ENCODE measurements at regions not wholly inside any gene's neighbourhood (a gene's known extent, or its start where the extent isn't known, plus 50 kb on each side); places are given as distances from the start of the nearest gene placed in this dataset.

- Histone ChIP-seq H3K9me2 (replicated peaks; ENCODE audit: insufficient read depth, low read length) (no peaks in the 10 kb centered on the region), H3K27ac (ENCODE audit: low read length) (no peak overlapping the region), H3K4me1 (ENCODE audit: low read length) (no peaks in the 10 kb centered on the region), H2AFZ (ENCODE audit: low read length) (no peak overlapping the region), H3K27me3 (ENCODE audit: low read length) (no peaks in the 10 kb centered on the region), H3K9me3 (ENCODE audit: low read length) (no peaks in the 10 kb centered on the region), H3K9ac (ENCODE audit: low read length) (no peak overlapping the region), H4K20me1 (ENCODE audit: insufficient read depth, low read depth, low read length) (no peaks in the 10 kb centered on the region), H3K4me3 (ENCODE audit: low read length) (no peak overlapping the region), H3K79me2 (ENCODE audit: low read length) (no peaks in the 10 kb centered on the region), H3K4me2 (ENCODE audit: low read depth, low read length, poor library complexity, severe bottlenecking) (no peak overlapping the region), H3K36me3 (ENCODE audit: insufficient read depth, low read length) (no peaks in the 10 kb centered on the region)
- no peak for DNase-seq
Observed at GRCh38 chr5:89024045-89024444, 141.1 kb upstream of the MEF2C start.

GRCh38 chr5:89020926-89021610, 138.1 kb upstream of the MEF2C start:
- Histone ChIP-seq H3K4me1 (ENCODE audit: low read length) (no peaks in the 10 kb centered on the region), H3K4me2 (ENCODE audit: low read depth, low read length, poor library complexity, severe bottlenecking) (no peak overlapping the region), H3K27ac (ENCODE audit: low read length) (no peak overlapping the region), H3K9me3 (ENCODE audit: low read length) (no peaks in the 10 kb centered on the region), H3K36me3 (ENCODE audit: insufficient read depth, low read length) (no peaks in the 10 kb centered on the region), H3K9me2 (replicated peaks; ENCODE audit: insufficient read depth, low read length) (no peaks in the 10 kb centered on the region), H3K9ac (ENCODE audit: low read length) (no peak overlapping the region), H4K20me1 (ENCODE audit: insufficient read depth, low read depth, low read length) (no peaks in the 10 kb centered on the region), H2AFZ (ENCODE audit: low read length) (no peak overlapping the region), H3K79me2 (ENCODE audit: low read length) (no peaks in the 10 kb centered on the region), H3K4me3 (ENCODE audit: low read length) (no peak overlapping the region), H3K27me3 (ENCODE audit: low read length) (no peaks in the 10 kb centered on the region)
- DNase-seq: no peak

GRCh38 chr5:89016741-89017303, 133.8 kb upstream of the MEF2C start:
- Histone ChIP-seq H3K36me3 (ENCODE audit: insufficient read depth, low read length) (no peaks in the 10 kb centered on the region), H3K27ac (ENCODE audit: low read length) (no peak overlapping the region), H3K4me3 (ENCODE audit: low read length) (no peak overlapping the region), H3K27me3 (ENCODE audit: low read length) (no peaks in the 10 kb centered on the region), H3K4me1 (ENCODE audit: low read length) (no peaks in the 10 kb centered on the region), H3K79me2 (ENCODE audit: low read length) (no peaks in the 10 kb centered on the region), H4K20me1 (ENCODE audit: insufficient read depth, low read depth, low read length) (no peaks in the 10 kb centered on the region), H2AFZ (ENCODE audit: low read length) (no peak overlapping the region), H3K9ac (ENCODE audit: low read length) (no peak overlapping the region), H3K4me2 (ENCODE audit: low read depth, low read length, poor library complexity, severe bottlenecking) (no peak overlapping the region), H3K9me3 (ENCODE audit: low read length) (no peaks in the 10 kb centered on the region), H3K9me2 (replicated peaks; ENCODE audit: insufficient read depth, low read length) (no peaks in the 10 kb centered on the region)
- no peak for DNase-seq

DNA sequence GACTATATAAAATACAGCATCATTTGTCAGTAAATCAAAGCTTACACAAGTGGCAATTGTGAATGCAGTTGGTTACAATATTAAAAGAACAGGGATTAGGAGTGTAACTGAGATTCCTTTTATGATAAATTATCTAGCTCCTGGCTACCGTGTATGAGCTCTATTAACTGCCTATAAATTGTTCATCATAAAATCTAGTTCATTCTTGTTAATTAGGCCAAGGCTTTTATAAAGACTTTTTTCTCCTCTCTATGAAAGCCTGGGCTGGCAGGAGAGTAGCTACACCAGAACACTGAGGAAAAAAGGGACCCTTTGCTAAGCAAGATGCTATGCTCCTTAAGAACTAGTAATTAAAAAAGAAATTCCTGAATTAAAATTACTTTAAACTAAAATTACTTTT, 132.4 kb upstream of the MEF2C start:
- no peaks in the 10 kb centered on the region for H3K79me2 ChIP-seq (ENCODE audit: low read length)
- H3K9me2 ChIP-seq (replicated peaks; ENCODE audit: insufficient read depth, low read length): no peaks in the 10 kb centered on the region
- no peak overlapping the region for H2AFZ ChIP-seq (ENCODE audit: low read length)
- H3K9ac ChIP-seq (ENCODE audit: low read length): no peak overlapping the region
- H3K4me1 ChIP-seq (ENCODE audit: low read length): no peaks in the 10 kb centered on the region
- no peaks in the 10 kb centered on the region for H3K9me3 ChIP-seq (ENCODE audit: low read length)
- no peaks in the 10 kb centered on the region for H3K36me3 ChIP-seq (ENCODE audit: insufficient read depth, low read length)
- DNase-seq: no peak
- no peak overlapping the region for H3K4me3 ChIP-seq (ENCODE audit: low read length)
- no peaks in the 10 kb centered on the region for H4K20me1 ChIP-seq (ENCODE audit: insufficient read depth, low read depth, low read length)
- no peak overlapping the region for H3K27ac ChIP-seq (ENCODE audit: low read length)
- H3K4me2 ChIP-seq (ENCODE audit: low read depth, low read length, poor library complexity, severe bottlenecking): no peak overlapping the region
- no peaks in the 10 kb centered on the region for H3K27me3 ChIP-seq (ENCODE audit: low read length)

GRCh38 chr5:89011778-89012711, 129.1 kb upstream of the MEF2C start:
- no peaks in the 10 kb centered on the region for H3K36me3 ChIP-seq (ENCODE audit: insufficient read depth, low read length)
- no peaks in the 10 kb centered on the region for H3K79me2 ChIP-seq (ENCODE audit: low read length)
- no peak overlapping the region for H3K4me3 ChIP-seq (ENCODE audit: low read length)
- H3K9me2 ChIP-seq (replicated peaks; ENCODE audit: insufficient read depth, low read length): no peaks in the 10 kb centered on the region
- H4K20me1 ChIP-seq (ENCODE audit: insufficient read depth, low read depth, low read length): no peaks in the 10 kb centered on the region
- H3K4me2 ChIP-seq (ENCODE audit: low read depth, low read length, poor library complexity, severe bottlenecking): no peak overlapping the region
- H3K9me3 ChIP-seq (ENCODE audit: low read length): no peaks in the 10 kb centered on the region
- no peak overlapping the region for H3K27ac ChIP-seq (ENCODE audit: low read length)
- DNase-seq: no peak
- H2AFZ ChIP-seq (ENCODE audit: low read length): no peak overlapping the region
- no peaks in the 10 kb centered on the region for H3K4me1 ChIP-seq (ENCODE audit: low read length)
- H3K9ac ChIP-seq (ENCODE audit: low read length): no peak overlapping the region
- no peaks in the 10 kb centered on the region for H3K27me3 ChIP-seq (ENCODE audit: low read length)

GRCh38 chr5:89010512-89010911, 127.5 kb upstream of the MEF2C start:
- Histone ChIP-seq H3K27ac (ENCODE audit: low read length) (no peak overlapping the region), H3K4me1 (ENCODE audit: low read length) (no peaks in the 10 kb centered on the region), H3K27me3 (ENCODE audit: low read length) (no peaks in the 10 kb centered on the region), H4K20me1 (ENCODE audit: insufficient read depth, low read depth, low read length) (no peaks in the 10 kb centered on the region), H3K4me3 (ENCODE audit: low read length) (no peak overlapping the region), H3K4me2 (ENCODE audit: low read depth, low read length, poor library complexity, severe bottlenecking) (no peak overlapping the region), H3K9me3 (ENCODE audit: low read length) (no peaks in the 10 kb centered on the region), H3K9ac (ENCODE audit: low read length) (no peak overlapping the region), H3K36me3 (ENCODE audit: insufficient read depth, low read length) (no peaks in the 10 kb centered on the region), H3K9me2 (replicated peaks; ENCODE audit: insufficient read depth, low read length) (no peaks in the 10 kb centered on the region), H2AFZ (ENCODE audit: low read length) (no peak overlapping the region), H3K79me2 (ENCODE audit: low read length) (no peaks in the 10 kb centered on the region)
- DNase-seq: no peak

DNA sequence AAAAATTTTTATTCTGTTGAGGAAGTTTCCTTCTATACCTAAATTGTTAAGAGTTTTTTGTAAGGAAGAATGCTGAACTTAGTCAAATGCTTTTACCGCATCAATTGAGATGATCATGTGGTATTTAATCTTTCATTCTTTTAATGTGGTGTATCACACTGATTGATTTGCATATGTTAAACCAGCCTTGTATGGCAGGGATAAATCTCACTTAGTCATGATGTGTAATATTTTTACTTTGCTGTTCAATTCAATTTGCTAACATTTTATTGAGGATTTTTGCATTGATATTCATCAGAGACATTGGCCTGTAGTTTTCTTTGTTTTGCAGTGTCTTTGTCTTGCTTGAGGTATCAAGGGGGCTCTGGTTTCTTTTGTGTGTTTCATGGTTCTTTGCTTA, 125.3 kb upstream of the MEF2C start:
- Histone ChIP-seq H3K9ac (ENCODE audit: low read length) (no peak overlapping the region), H3K9me3 (ENCODE audit: low read length) (no peaks in the 10 kb centered on the region), H3K36me3 (ENCODE audit: insufficient read depth, low read length) (no peaks in the 10 kb centered on the region), H3K27me3 (ENCODE audit: low read length) (no peaks in the 10 kb centered on the region), H3K4me2 (ENCODE audit: low read depth, low read length, poor library complexity, severe bottlenecking) (no peak overlapping the region), H3K4me1 (ENCODE audit: low read length) (no peaks in the 10 kb centered on the region), H2AFZ (ENCODE audit: low read length) (no peak overlapping the region), H4K20me1 (ENCODE audit: insufficient read depth, low read depth, low read length) (no peaks in the 10 kb centered on the region), H3K27ac (ENCODE audit: low read length) (no peak overlapping the region), H3K79me2 (ENCODE audit: low read length) (no peaks in the 10 kb centered on the region), H3K4me3 (ENCODE audit: low read length) (no peak overlapping the region), H3K9me2 (replicated peaks; ENCODE audit: insufficient read depth, low read length) (no peaks in the 10 kb centered on the region)
- no peak for DNase-seq

DNA sequence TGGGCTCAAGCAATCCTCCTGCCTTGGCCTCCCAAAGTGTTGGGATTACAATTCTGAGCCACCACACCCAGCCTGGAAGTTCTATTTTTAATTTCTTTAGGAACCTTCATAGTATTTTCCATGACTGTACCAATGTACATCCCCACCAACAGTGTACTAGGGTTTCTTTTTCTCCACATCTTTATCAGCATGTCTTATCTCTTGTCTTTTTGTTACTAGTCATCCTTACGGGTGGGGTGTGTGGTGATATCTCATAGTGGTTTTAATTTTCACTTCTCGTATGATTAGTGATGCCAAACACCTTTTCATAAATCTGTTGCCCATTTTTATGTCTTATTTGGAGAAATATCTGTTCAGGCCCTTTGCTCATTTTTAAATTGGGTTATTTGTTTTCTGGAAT, 123.0 kb upstream of the MEF2C start:
- Histone ChIP-seq H3K9me3 (ENCODE audit: low read length) (no peaks in the 10 kb centered on the region), H3K27me3 (ENCODE audit: low read length) (no peaks in the 10 kb centered on the region), H3K9ac (ENCODE audit: low read length) (no peak overlapping the region), H3K4me3 (ENCODE audit: low read length) (no peak overlapping the region), H2AFZ (ENCODE audit: low read length) (no peak overlapping the region), H3K9me2 (replicated peaks; ENCODE audit: insufficient read depth, low read length) (no peaks in the 10 kb centered on the region), H3K79me2 (ENCODE audit: low read length) (no peaks in the 10 kb centered on the region), H3K27ac (ENCODE audit: low read length) (no peak overlapping the region), H4K20me1 (ENCODE audit: insufficient read depth, low read depth, low read length) (no peaks in the 10 kb centered on the region), H3K36me3 (ENCODE audit: insufficient read depth, low read length) (no peaks in the 10 kb centered on the region), H3K4me1 (ENCODE audit: low read length) (no peaks in the 10 kb centered on the region), H3K4me2 (ENCODE audit: low read depth, low read length, poor library complexity, severe bottlenecking) (no peak overlapping the region)
- no peak for DNase-seq

Measured in Karpas-422 (cell line).